ENCODE measurements at regions not wholly inside any gene's neighbourhood (a gene's known extent, or its start where the extent isn't known, plus 50 kb on each side); places are given as distances from the start of the nearest gene placed in this dataset.
A peak's percentile ranks its signal among the peaks of the same experiment; 100 is the strongest.

GRCh38 chr16:74101379-74102137, 195.1 kb upstream of the PSMD7 start:
- peaks cover 19% of the 10 kb centered on the region for H3F3A ChIP-seq (replicated peaks; ENCODE audit: low read depth)
- TF ChIP-seq NANOG (IDR thresholded peaks at IDR 0.05; ENCODE audit: borderline replicate concordance) (peak; percentile 68; the same call in 1 of the 2 replicates), ZNF331 (CRISPR knock-in tag; IDR thresholded peaks at IDR 0.05; ENCODE audit: low read depth) (no peak)
- no peaks in the 10 kb centered on the region for H3K27me3 ChIP-seq (ENCODE audit: insufficient read depth)
- H3K4me2 ChIP-seq, result peak overlapping the region; percentile 74
- H3K4me1 Mint-ChIP-seq, result peaks cover 49% of the 10 kb centered on the region
- peak overlapping the region; percentile 66 for H3K27ac Mint-ChIP-seq
- H3K4me3 ChIP-seq, result peak overlapping the region; percentile 40
- H2AFZ ChIP-seq, result no peak overlapping the region
- H3K9me3 Mint-ChIP-seq, result peaks cover 10% of the 10 kb centered on the region
- H3K27me3 Mint-ChIP-seq (ENCODE audit: insufficient read depth, low read depth, poor library complexity), result peaks cover 2% of the 10 kb centered on the region
- peaks cover 42% of the 10 kb centered on the region for H3K4me1 ChIP-seq (ENCODE audit: insufficient read depth)
- H3K9me2 ChIP-seq (ENCODE audit: insufficient read depth), result peaks cover 14% of the 10 kb centered on the region
- DNase-seq (ENCODE audit: low spot score) (no peak), ATAC-seq (no peak)
- peak overlapping the region; percentile 90 for H3K27ac ChIP-seq (ENCODE audit: low read depth)
- no peaks in the 10 kb centered on the region for H4K20me1 ChIP-seq (replicated peaks; ENCODE audit: insufficient read depth)
- peaks cover 14% of the 10 kb centered on the region; the same call in 2 of the 3 replicates for H3K36me3 Mint-ChIP-seq (ENCODE audit: low read depth)
- H3K4me3 Mint-ChIP-seq, result peak overlapping the region; percentile 50
- no peaks in the 10 kb centered on the region for H3K79me2 ChIP-seq (replicated peaks; ENCODE audit: insufficient read depth)
- no peaks in the 10 kb centered on the region for H3K36me3 ChIP-seq (ENCODE audit: insufficient read depth)

GRCh38 chr16:74100395-74101326, 196.0 kb upstream of the PSMD7 start:
- Mint-ChIP-seq H3K27me3 (ENCODE audit: insufficient read depth, low read depth, poor library complexity) (peaks cover 2% of the 10 kb centered on the region), H3K4me1 (peaks cover 49% of the 10 kb centered on the region), H3K4me3 (peak overlapping the region; percentile 50), H3K27ac (peak overlapping the region; percentile 66), H3K9me3 (peaks cover 10% of the 10 kb centered on the region), H3K36me3 (ENCODE audit: low read depth) (peaks cover 14% of the 10 kb centered on the region; the same call in 2 of the 3 replicates)
- H3K4me2 ChIP-seq, result peak overlapping the region; percentile 74
- no peaks in the 10 kb centered on the region for H4K20me1 ChIP-seq (replicated peaks; ENCODE audit: insufficient read depth)
- DNase-seq (ENCODE audit: low spot score), result peak; percentile 44
- ATAC-seq, result peak; percentile 90
- no peaks in the 10 kb centered on the region for H3K79me2 ChIP-seq (replicated peaks; ENCODE audit: insufficient read depth)
- H3K4me3 ChIP-seq, result peak overlapping the region; percentile 40
- H3K9me2 ChIP-seq (ENCODE audit: insufficient read depth), result peaks cover 14% of the 10 kb centered on the region
- H2AFZ ChIP-seq, result no peak overlapping the region
- H3K27me3 ChIP-seq (ENCODE audit: insufficient read depth), result no peaks in the 10 kb centered on the region
- 0 out of 2 replicates have a peak, but pooled peaks have one; percentile 29 for TF ChIP-seq ZNF462 (CRISPR knock-in tag; IDR thresholded peaks at IDR 0.05)
- no peak for TF ChIP-seq ZNF114 (CRISPR knock-in tag; IDR thresholded peaks at IDR 0.05)
- TF ChIP-seq POLR2AphosphoS5 (IDR thresholded peaks at IDR 0.05; ENCODE audit: low read depth), result no peak
- no peak for TF ChIP-seq ETS1 (IDR thresholded peaks at IDR 0.05)
- H3F3A ChIP-seq (replicated peaks; ENCODE audit: low read depth), result peaks cover 19% of the 10 kb centered on the region
- H3K36me3 ChIP-seq (ENCODE audit: insufficient read depth), result no peaks in the 10 kb centered on the region
- peaks cover 42% of the 10 kb centered on the region for H3K4me1 ChIP-seq (ENCODE audit: insufficient read depth)
- peak overlapping the region; percentile 90 for H3K27ac ChIP-seq (ENCODE audit: low read depth)
